Tibial artery (tissue), 4 donors: ENCODE measurements at regions not wholly inside any gene's neighbourhood (a gene's known extent, or its start where the extent isn't known, plus 50 kb on each side); places are given as distances from the start of the nearest gene placed in this dataset.
A peak's percentile ranks its signal among the peaks of the same experiment; 100 is the strongest.
"Not testable (repeated sequence)": the region's sequence is repeated elsewhere in the genome, so short reads cannot be mapped to it uniquely, and the experiment has no call there.

ENCODE experiments used
- DNase-seq, 2 donors: peaks; one replicate each; pipeline ENCODE4 v3.0.0-alpha.2; 2019
- H3K27ac ChIP-seq, 2 donors: fragments of 200-600 bp; sonication (generic) in 1 of 2; 1 replicate in 1 of 2; 2 replicates in 1 of 2; pipeline ENCODE4 v1.5.1; 2018 to 2019; ENCODE audit warnings: mild to moderate bottlenecking in 1 of 2
- H3K27me3 ChIP-seq, 2 donors: fragments of 200-600 bp; sonication (generic) in 1 of 2; one replicate each; pipeline versions ENCODE4 v1.5.1 to v1.6.0; 2016 to 2019
- H3K36me3 ChIP-seq, 3 donors: fragments of 200-600 bp; sonication (generic) in 2 of 3; one replicate each; pipeline ENCODE4 v1.5.1; 2016 to 2019; ENCODE audit warnings: mild to moderate bottlenecking in 2 of 3
- H3K4me1 ChIP-seq, 4 donors: fragments of 200-600 bp; sonication (generic) in 2 of 4; 1 replicate in 3 of 4; 2 replicates in 1 of 4; pipeline ENCODE4 v1.5.1; 2016 to 2019
- H3K4me3 ChIP-seq, 2 donors: fragments of 200-600 bp; sonication (generic) in 1 of 2; 1 replicate in 1 of 2; 2 replicates in 1 of 2; pipeline ENCODE4 v1.5.1; 2018 to 2019; ENCODE audit warnings: mild to moderate bottlenecking in 2 of 2
- H3K9me3 ChIP-seq, 3 donors: fragments of 200-600 bp; sonication (generic) in 1 of 3; one replicate each; pipeline ENCODE4 v1.5.1; 2016 to 2019
- CTCF ChIP-seq, 2 experiments: fragments of 200-600 bp in 1 of 2; fragments of 450-650 bp in 1 of 2; IDR thresholded peaks; one replicate each; pipeline ENCODE4 v1.5.1; 2017 to 2019; ENCODE audit warnings: antibody characterized with exemption in 2 of 2, mild to moderate bottlenecking in 1 of 2, moderate library complexity in 1 of 2
- intact Hi-C: fragments of 100-400 bp; cut with DNase I; formaldehyde crosslinking; loops from one replicate; pipeline ENCODE4 v1.15.0; 2023; ENCODE audit warnings: low total_unique reads

GRCh38 chr13:20301403-20302071 is 69.4 kb upstream of the GJB6 start:
- TF ChIP-seq CTCF (IDR thresholded peaks at IDR 0.05): no peak
- no peak overlapping the region for H3K27ac ChIP-seq
- no peaks in the 10 kb centered on the region for H3K9me3 ChIP-seq
- no peak overlapping the region for H3K4me3 ChIP-seq
- H3K4me1 ChIP-seq: peaks cover 0 to 3% (median 0%) of the 10 kb centered on the region in 4 donors
- peaks cover 0 to 22% of the 10 kb centered on the region in 2 donors for H3K27me3 ChIP-seq
- DNase-seq: peak in 1 of 2 donors; percentile 34
- H3K36me3 ChIP-seq: no peaks in the 10 kb centered on the region
- intact Hi-C loops: no loop called here

- no peaks in the 10 kb centered on the region for H3K36me3 ChIP-seq
- no peak overlapping the region for H3K27ac ChIP-seq
- H3K4me1 ChIP-seq: peaks cover 0 to 3% (median 0%) of the 10 kb centered on the region in 4 donors
- no peak overlapping the region for H3K4me3 ChIP-seq
- no peaks in the 10 kb centered on the region for H3K9me3 ChIP-seq
- no peak for TF ChIP-seq CTCF (IDR thresholded peaks at IDR 0.05)
- DNase-seq: no peak
- peaks cover 0 to 24% of the 10 kb centered on the region in 2 donors for H3K27me3 ChIP-seq
- intact Hi-C loops: no loop called here
Observed at GRCh38 chr13:20301015-20301402, 68.9 kb upstream of the GJB6 start.

- Histone ChIP-seq H3K36me3 (no peaks in the 10 kb centered on the region), H3K27me3 (peaks cover 0 to 27% of the 10 kb centered on the region in 2 donors), H3K4me3 (no peak overlapping the region), H3K9me3 (no peaks in the 10 kb centered on the region), H3K4me1 (peaks cover 0 to 3% (median 0%) of the 10 kb centered on the region in 4 donors), H3K27ac (no peak overlapping the region)
- TF ChIP-seq CTCF (IDR thresholded peaks at IDR 0.05): no peak
- DNase-seq: no peak
- intact Hi-C loops: no loop called here
Observed at GRCh38 chr13:20297181-20297580, 65.1 kb upstream of the GJB6 start.

- peaks cover 0 to 16% of the 10 kb centered on the region in 2 donors for H3K27me3 ChIP-seq
- H3K4me1 ChIP-seq: no peaks in the 10 kb centered on the region
- intact Hi-C loops: no loop called here
- H3K27ac ChIP-seq: no peak overlapping the region
- H3K36me3 ChIP-seq: no peaks in the 10 kb centered on the region
- TF ChIP-seq CTCF (IDR thresholded peaks at IDR 0.05): no peak
- no peaks in the 10 kb centered on the region for H3K9me3 ChIP-seq
- no peak overlapping the region for H3K4me3 ChIP-seq
- DNase-seq: no peak
Observed at GRCh38 chr13:20295956-20296355, 63.8 kb upstream of the GJB6 start.

- Histone ChIP-seq H3K27ac (no peak overlapping the region), H3K36me3 (no peaks in the 10 kb centered on the region), H3K9me3 (no peaks in the 10 kb centered on the region), H3K4me3 (no peak overlapping the region), H3K27me3 (peaks cover 0 to 7% of the 10 kb centered on the region in 2 donors), H3K4me1 (no peaks in the 10 kb centered on the region)
- intact Hi-C loops: no loop called here
- no peak for TF ChIP-seq CTCF (IDR thresholded peaks at IDR 0.05)
- no peak for DNase-seq
Observed at GRCh38 chr13:20294497-20294896, 62.4 kb upstream of the GJB6 start.

- DNase-seq, H3K36me3 ChIP-seq, intact Hi-C loops, H3K9me3 ChIP-seq, H3K27me3 ChIP-seq, H3K4me3 ChIP-seq, H3K4me1 ChIP-seq, H3K27ac ChIP-seq: not testable (repeated sequence)
Observed at GRCh38 chr13:20292301-20292700, 60.2 kb upstream of the GJB6 start.
